Esophagus muscularis mucosa (tissue), 3 donors: ENCODE measurements at regions not wholly inside any gene's neighbourhood (a gene's known extent, or its start where the extent isn't known, plus 50 kb on each side); places are given as distances from the start of the nearest gene placed in this dataset.

Experiments
- POLR2A ChIP-seq: fragments of 450-650 bp; IDR thresholded peaks from one replicate; pipeline ENCODE4 v1.6.1; 2017; ENCODE audit warnings: antibody characterized with exemption, moderate library complexity, mild to moderate bottlenecking, low read depth
- TF ChIP-seq, protein P1 (sequence below), 3 experiments: fragments of 200-600 bp in 2 of 3; fragments of 450-650 bp in 1 of 3; sonication (generic) in 2 of 3; IDR thresholded peaks; one replicate each; pipeline ENCODE4 v1.5.1; 2017 to 2019; ENCODE audit warnings: antibody characterized with exemption in 3 of 3, mild to moderate bottlenecking in 2 of 3, moderate library complexity in 1 of 3

DNA sequence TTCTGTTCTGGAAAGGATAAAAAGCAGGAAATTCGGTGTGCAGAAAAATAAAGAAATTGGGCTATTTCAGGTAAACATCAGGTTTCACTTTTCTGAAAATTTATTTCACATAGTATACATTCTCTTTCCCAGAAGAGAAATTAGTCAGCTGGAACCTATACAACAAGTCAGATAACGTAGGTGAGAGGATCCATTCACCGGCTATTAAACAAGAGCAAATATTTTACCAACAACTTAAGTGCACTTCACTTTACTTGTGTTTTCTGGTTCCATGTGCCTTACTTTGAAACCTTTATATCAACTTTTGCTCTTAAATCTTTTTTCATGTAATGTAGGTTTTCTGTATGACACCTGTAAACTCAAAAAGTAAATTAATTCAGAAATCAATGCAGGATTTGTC is 839.7 kb downstream of the CDH11 start:
- no peak for TF ChIP-seq POLR2A
- TF ChIP-seq, protein P1, sequence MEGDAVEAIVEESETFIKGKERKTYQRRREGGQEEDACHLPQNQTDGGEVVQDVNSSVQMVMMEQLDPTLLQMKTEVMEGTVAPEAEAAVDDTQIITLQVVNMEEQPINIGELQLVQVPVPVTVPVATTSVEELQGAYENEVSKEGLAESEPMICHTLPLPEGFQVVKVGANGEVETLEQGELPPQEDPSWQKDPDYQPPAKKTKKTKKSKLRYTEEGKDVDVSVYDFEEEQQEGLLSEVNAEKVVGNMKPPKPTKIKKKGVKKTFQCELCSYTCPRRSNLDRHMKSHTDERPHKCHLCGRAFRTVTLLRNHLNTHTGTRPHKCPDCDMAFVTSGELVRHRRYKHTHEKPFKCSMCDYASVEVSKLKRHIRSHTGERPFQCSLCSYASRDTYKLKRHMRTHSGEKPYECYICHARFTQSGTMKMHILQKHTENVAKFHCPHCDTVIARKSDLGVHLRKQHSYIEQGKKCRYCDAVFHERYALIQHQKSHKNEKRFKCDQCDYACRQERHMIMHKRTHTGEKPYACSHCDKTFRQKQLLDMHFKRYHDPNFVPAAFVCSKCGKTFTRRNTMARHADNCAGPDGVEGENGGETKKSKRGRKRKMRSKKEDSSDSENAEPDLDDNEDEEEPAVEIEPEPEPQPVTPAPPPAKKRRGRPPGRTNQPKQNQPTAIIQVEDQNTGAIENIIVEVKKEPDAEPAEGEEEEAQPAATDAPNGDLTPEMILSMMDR (IDR thresholded peaks at IDR 0.05): no peak
